WTC11 (cell line): ENCODE measurements at regions not wholly inside any gene's neighbourhood (a gene's known extent, or its start where the extent isn't known, plus 50 kb on each side); places are given as distances from the start of the nearest gene placed in this dataset.
"Not testable (repeated sequence)": the region's sequence is repeated elsewhere in the genome, so short reads cannot be mapped to it uniquely, and the experiment has no call there.

Experiments used
- ATAC-seq: fragments of 200-7000 bp; cut with Tn5 transposase; 2 replicates; pipeline ENCODE4 v1.10.0; 2021; ENCODE audit warnings: mild to moderate bottlenecking, moderate library complexity
- CTCF ChIA-PET: fragments of 300-600 bp; sonication (Branson Sonifier 250); formaldehyde crosslinking; loops from one replicate; lab custom pipeline; 2021; ENCODE audit warnings: antibody characterized with exemption; lab: Charles Lee
- POLR2A ChIA-PET: fragments of 350-600 bp; sonication (Branson Sonifier 250); formaldehyde crosslinking; loops from one replicate; lab custom pipeline; 2021; ENCODE audit warnings: antibody characterized with exemption; lab: Charles Lee
- DNase-seq: peaks from one replicate; pipeline ENCODE4 v3.0.0; 2021; ENCODE audit warnings: low spot score
- H3K27ac Mint-ChIP-seq: 2 replicates; pipeline ENCODE4 v1.8.0; 2021; ENCODE audit warnings: mixed read lengths
- H3K27me3 Mint-ChIP-seq: 2 replicates; pipeline ENCODE4 v1.8.0; 2021; ENCODE audit warnings: low read depth, mild to moderate bottlenecking, moderate library complexity, mixed read lengths
- H3K36me3 Mint-ChIP-seq: 2 replicates; pipeline ENCODE4 v1.8.0; 2021; ENCODE audit warnings: mixed read lengths
- H3K4me1 Mint-ChIP-seq: 2 replicates; pipeline ENCODE4 v1.8.0; 2022; ENCODE audit warnings: mixed read lengths
- H3K4me3 Mint-ChIP-seq: 2 replicates; pipeline ENCODE4 v1.8.0; 2021; ENCODE audit warnings: mild to moderate bottlenecking, moderate library complexity, mixed read lengths
- H3K9me3 Mint-ChIP-seq: 2 replicates; pipeline ENCODE4 v1.8.0; 2021; ENCODE audit warnings: mixed read lengths
- ATF3 ChIP-seq: sonication (generic); formaldehyde crosslinking; conservative IDR thresholded peaks from 2 replicates; pipeline ENCODE4 v1.8.1; 2022; ENCODE audit warnings: mild to moderate bottlenecking, missing genetic modification reagents
- CDX4 ChIP-seq: fragments of 250-450 bp; sonication (Bioruptor Pico); IDR thresholded peaks from 2 replicates; pipeline ENCODE4 v1.9.0; 2021; ENCODE audit warnings: moderate library complexity, mild to moderate bottlenecking, inconsistent platforms, borderline replicate concordance
- FOXK1 ChIP-seq: sonication (generic); formaldehyde crosslinking; IDR thresholded peaks from 2 replicates; pipeline ENCODE4 v1.8.0; 2022; ENCODE audit warnings: mild to moderate bottlenecking, moderate library complexity, missing genetic modification reagents
- FOXP4 ChIP-seq: sonication (generic); formaldehyde crosslinking; IDR thresholded peaks from 2 replicates; pipeline ENCODE4 v1.8.0; 2022; ENCODE audit warnings: mild to moderate bottlenecking, missing genetic modification reagents
- GRHL2 ChIP-seq: fragments of 250-450 bp; sonication (Bioruptor Pico); IDR thresholded peaks from 2 replicates; pipeline ENCODE4 v1.8.0; 2022; ENCODE audit warnings: mild to moderate bottlenecking, moderate library complexity; ENCODE audit not compliant: insufficient replicate concordance, severe bottlenecking
- GTF2I ChIP-seq: fragments of 250-450 bp; sonication (Bioruptor Pico); conservative IDR thresholded peaks from 2 replicates; pipeline ENCODE4 v1.4.0; 2021; ENCODE audit warnings: mild to moderate bottlenecking
- HMGA2 ChIP-seq: fragments of 250-450 bp; sonication (Bioruptor Pico); IDR thresholded peaks from 2 replicates; pipeline ENCODE4 v1.4.0; 2021; ENCODE audit warnings: mild to moderate bottlenecking, moderate library complexity
- JAZF1 ChIP-seq: fragments of 250-450 bp; sonication (Bioruptor Pico); IDR thresholded peaks from 2 replicates; pipeline ENCODE4 v1.9.0; 2021; ENCODE audit warnings: moderate library complexity, mild to moderate bottlenecking, inconsistent platforms
- MLX ChIP-seq: sonication (generic); formaldehyde crosslinking; IDR thresholded peaks from 2 replicates; pipeline ENCODE4 v1.8.1; 2023; ENCODE audit warnings: mild to moderate bottlenecking, missing genetic modification reagents, moderate library complexity
- MYBL2 ChIP-seq: sonication (generic); formaldehyde crosslinking; IDR thresholded peaks from 2 replicates; pipeline ENCODE4 v1.8.1; 2023; ENCODE audit warnings: mild to moderate bottlenecking, moderate library complexity, missing genetic modification reagents
- NFE2L1 ChIP-seq: sonication (generic); formaldehyde crosslinking; IDR thresholded peaks from 2 replicates; pipeline ENCODE4 v1.8.1; 2023; ENCODE audit warnings: missing genetic modification reagents
- PREB ChIP-seq: sonication (generic); formaldehyde crosslinking; IDR thresholded peaks from 2 replicates; pipeline ENCODE4 v1.8.1; 2022; ENCODE audit warnings: mild to moderate bottlenecking, missing genetic modification reagents, moderate library complexity, borderline replicate concordance
- ZBTB21 ChIP-seq: sonication (generic); formaldehyde crosslinking; IDR thresholded peaks from 2 replicates; pipeline ENCODE4 v1.8.1; 2023; ENCODE audit warnings: mild to moderate bottlenecking, missing genetic modification reagents, borderline replicate concordance
- ZMAT4 ChIP-seq: fragments of 250-450 bp; sonication (Bioruptor Pico); IDR thresholded peaks from 2 replicates; pipeline ENCODE4 v1.9.0; 2021; ENCODE audit warnings: mild to moderate bottlenecking
- ZNF232 ChIP-seq: sonication (generic); formaldehyde crosslinking; IDR thresholded peaks from 2 replicates; pipeline ENCODE4 v1.8.0; 2022; ENCODE audit warnings: mild to moderate bottlenecking, missing genetic modification reagents
- ZNF425 ChIP-seq: fragments of 250-450 bp; sonication (Bioruptor Pico); conservative IDR thresholded peaks from 2 replicates; pipeline ENCODE4 v1.9.0; 2021; ENCODE audit warnings: mild to moderate bottlenecking

GRCh38 chr11:96540875-96541274 lies 151.1 kb downstream of the JRKL start (continued):
- no peak for TF ChIP-seq ATF3
- TF ChIP-seq FOXP4 (CRISPR knock-in tag), result no peak
- no peak for TF ChIP-seq PREB (CRISPR knock-in tag)
- TF ChIP-seq HMGA2, result no peak
- TF ChIP-seq ZNF425, result no peak
- TF ChIP-seq GRHL2, result no peak
- no peak for TF ChIP-seq ZNF232 (CRISPR knock-in tag)
- TF ChIP-seq MLX (CRISPR knock-in tag), result no peak
- TF ChIP-seq FOXK1 (CRISPR knock-in tag), result no peak
- no peak for TF ChIP-seq CDX4 (CRISPR knock-in tag)
- TF ChIP-seq NFE2L1 (CRISPR knock-in tag), result no peak
- TF ChIP-seq ZMAT4 (CRISPR knock-in tag), result no peak

GRCh38 chr11:96543177-96543576 lies 153.4 kb downstream of the JRKL start:
- Mint-ChIP-seq H3K9me3 (peaks cover 10% of the 10 kb centered on the region), H3K4me1 (0 out of 2 replicates have a peak, but pooled peaks cover 2% of the 10 kb centered on the region), H3K27ac (no peak overlapping the region), H3K36me3 (no peaks in the 10 kb centered on the region), H3K4me3 (no peak overlapping the region)
- ATAC-seq (no peak), DNase-seq (no peak)
- ChIA-PET CTCF (no interaction called here), POLR2A (no interaction called here)
- no peak for TF ChIP-seq GTF2I (CRISPR knock-in tag)
- TF ChIP-seq FOXK1 (CRISPR knock-in tag), result no peak
- no peak for TF ChIP-seq MYBL2 (CRISPR knock-in tag)
- no peak for TF ChIP-seq ZBTB21 (CRISPR knock-in tag)
- no peak for TF ChIP-seq ZNF425
- TF ChIP-seq JAZF1, result no peak
- TF ChIP-seq, all 79 proteins: peak for 0
- H3K27me3 Mint-ChIP-seq, result no peaks in the 10 kb centered on the region

GRCh38 chr11:96545192-96545591 lies 155.4 kb downstream of the JRKL start:
- POLR2A ChIA-PET, H3K4me1 Mint-ChIP-seq, H3K27me3 Mint-ChIP-seq: not testable (repeated sequence)

More at GRCh38 chr11:96545192-96545591, 155.4 kb downstream of the JRKL start:
- peak; percentile 26 for DNase-seq
- H3K27ac Mint-ChIP-seq, CTCF ChIA-PET, H3K4me3 Mint-ChIP-seq, ATAC-seq, H3K36me3 Mint-ChIP-seq: not testable (repeated sequence)
- peaks cover 18% of the 10 kb centered on the region for H3K9me3 Mint-ChIP-seq
